Thymus (tissue), 11 donors: ENCODE measurements at regions not wholly inside any gene's neighbourhood (a gene's known extent, or its start where the extent isn't known, plus 50 kb on each side); places are given as distances from the start of the nearest gene placed in this dataset.

Experiments
- DNase-seq, 9 donors: peaks; one replicate each; pipeline ENCODE4 v3.0.0-alpha.2; 2013; ENCODE audit warnings: low spot score in 9 of 9, low read depth in 6 of 9, missing footprints in 1 of 9
- H3K27ac ChIP-seq, 2 donors: one replicate each; pipeline ENCODE4 v1.5.1; 2013; ENCODE audit warnings: control low read depth in 1 of 2, low read depth in 1 of 2, low read length in 1 of 2, mild to moderate bottlenecking in 1 of 2, moderate library complexity in 1 of 2
- H3K27me3 ChIP-seq, 2 donors: one replicate each; pipeline ENCODE4 v1.5.1; 2013; ENCODE audit warnings: low read length in 1 of 2; ENCODE audit not compliant: control insufficient read depth in 2 of 2, insufficient read depth in 1 of 2
- H3K36me3 ChIP-seq, 2 donors: one replicate each; pipeline ENCODE4 v1.5.1; 2013; ENCODE audit warnings: low read length in 1 of 2, mild to moderate bottlenecking in 1 of 2, moderate library complexity in 1 of 2; ENCODE audit not compliant: control insufficient read depth in 2 of 2, insufficient read depth in 2 of 2
- H3K4me1 ChIP-seq, 2 donors: one replicate each; pipeline ENCODE4 v1.5.1; 2013; ENCODE audit warnings: low read length in 2 of 2; ENCODE audit not compliant: control insufficient read depth in 2 of 2, insufficient read depth in 2 of 2
- H3K4me3 ChIP-seq, 2 donors: one replicate each; pipeline ENCODE4 v1.5.1; 2013; ENCODE audit warnings: low read length in 2 of 2, control low read depth in 1 of 2, mild to moderate bottlenecking in 1 of 2
- H3K9me3 ChIP-seq, 2 donors: one replicate each; pipeline ENCODE4 v1.5.1; 2013; ENCODE audit warnings: low read length in 1 of 2, mild to moderate bottlenecking in 1 of 2; ENCODE audit not compliant: control insufficient read depth in 2 of 2, insufficient read depth in 1 of 2
- WGBS: extraction: QIAGEN DNeasy Blood & Tissue Kit; methylation state at CpG from one replicate; pipeline ENCODE4 v1.1.7; 2013; 5-methylcytosine and 5-hydroxymethylcytosine counted together
- donor health status: healthy.

GRCh38 chr3:76886761-76887500 is 153.0 kb upstream of the ROBO2 start:
- WGBS, result 90% methylated on average over 3 of the region's 3 CpGs
- Histone ChIP-seq H3K4me1 (no peaks in the 10 kb centered on the region), H3K27ac (no peak overlapping the region), H3K4me3 (no peak overlapping the region), H3K9me3 (no peaks in the 10 kb centered on the region), H3K36me3 (no peaks in the 10 kb centered on the region), H3K27me3 (no peaks in the 10 kb centered on the region)
- DNase-seq, result no peak

- Histone ChIP-seq H3K27ac (no peak overlapping the region), H3K36me3 (no peaks in the 10 kb centered on the region), H3K9me3 (no peaks in the 10 kb centered on the region), H3K4me1 (no peaks in the 10 kb centered on the region), H3K4me3 (no peak overlapping the region), H3K27me3 (no peaks in the 10 kb centered on the region)
- no peak for DNase-seq
- WGBS, result 74% methylated on average over 1 of the region's 1 CpG
These were observed 151.0 kb upstream of the ROBO2 start for GRCh38 chr3:76888856-76889255.

- DNase-seq, result no peak
- H3K9me3 ChIP-seq, result no peaks in the 10 kb centered on the region
- H3K36me3 ChIP-seq, result no peaks in the 10 kb centered on the region
- H3K27ac ChIP-seq, result no peak overlapping the region
- H3K4me1 ChIP-seq, result no peaks in the 10 kb centered on the region
- 86% methylated on average over 6 of the region's 6 CpGs for WGBS
- H3K4me3 ChIP-seq, result no peak overlapping the region
- no peaks in the 10 kb centered on the region for H3K27me3 ChIP-seq
These were observed 150.0 kb upstream of the ROBO2 start for GRCh38 chr3:76889911-76890310.

DNA sequence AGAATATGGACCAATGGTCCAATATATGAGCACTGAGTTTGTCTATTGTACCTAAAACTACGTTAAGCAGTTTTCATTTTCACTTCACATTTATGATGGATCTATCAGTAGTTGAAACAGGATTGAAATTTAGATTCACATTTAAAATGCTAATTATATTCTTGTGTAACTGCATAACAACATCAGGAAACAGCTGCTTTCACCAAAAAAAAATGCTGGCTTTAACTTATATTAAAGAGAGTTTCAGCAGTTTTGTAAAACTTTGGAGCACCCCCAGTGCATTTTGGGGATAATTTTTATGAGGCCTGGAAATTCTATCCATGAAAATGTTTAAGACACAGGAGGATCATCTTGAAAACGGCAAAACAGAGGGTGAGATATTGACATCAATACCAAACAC is 142.8 kb upstream of the ROBO2 start:
- H3K27me3 ChIP-seq, result no peaks in the 10 kb centered on the region
- no peaks in the 10 kb centered on the region for H3K9me3 ChIP-seq
- no peaks in the 10 kb centered on the region for H3K36me3 ChIP-seq
- 82% methylated on average over 2 of the region's 2 CpGs for WGBS
- no peak for DNase-seq
- H3K27ac ChIP-seq, result no peak overlapping the region
- no peaks in the 10 kb centered on the region for H3K4me1 ChIP-seq
- H3K4me3 ChIP-seq, result no peak overlapping the region

- H3K27me3 ChIP-seq, result no peaks in the 10 kb centered on the region
- no peaks in the 10 kb centered on the region for H3K4me1 ChIP-seq
- no peaks in the 10 kb centered on the region for H3K36me3 ChIP-seq
- H3K4me3 ChIP-seq, result no peak overlapping the region
- 91% methylated on average over 2 of the region's 2 CpGs for WGBS
- no peaks in the 10 kb centered on the region for H3K9me3 ChIP-seq
- DNase-seq, result no peak
- no peak overlapping the region for H3K27ac ChIP-seq
These were observed 139.3 kb upstream of the ROBO2 start for GRCh38 chr3:76900596-76900995.

GRCh38 chr3:76908156-76908555 is 131.7 kb upstream of the ROBO2 start:
- WGBS, result 84% methylated on average over 1 of the region's 1 CpG
- H3K27me3 ChIP-seq, result no peaks in the 10 kb centered on the region
- no peaks in the 10 kb centered on the region for H3K9me3 ChIP-seq
- no peaks in the 10 kb centered on the region for H3K36me3 ChIP-seq
- no peaks in the 10 kb centered on the region for H3K4me1 ChIP-seq
- H3K4me3 ChIP-seq, result no peak overlapping the region
- no peak overlapping the region for H3K27ac ChIP-seq
- no peak for DNase-seq

- Histone ChIP-seq H3K9me3 (peaks cover 0 to 4% of the 10 kb centered on the region in 2 donors), H3K27ac (no peak overlapping the region), H3K36me3 (no peaks in the 10 kb centered on the region), H3K4me3 (no peak overlapping the region), H3K4me1 (no peaks in the 10 kb centered on the region), H3K27me3 (no peaks in the 10 kb centered on the region)
- no peak for DNase-seq
- WGBS, result 89% methylated on average over 12 of the region's 12 CpGs
These were observed 127.0 kb upstream of the ROBO2 start for GRCh38 chr3:76912841-76913383.

DNA sequence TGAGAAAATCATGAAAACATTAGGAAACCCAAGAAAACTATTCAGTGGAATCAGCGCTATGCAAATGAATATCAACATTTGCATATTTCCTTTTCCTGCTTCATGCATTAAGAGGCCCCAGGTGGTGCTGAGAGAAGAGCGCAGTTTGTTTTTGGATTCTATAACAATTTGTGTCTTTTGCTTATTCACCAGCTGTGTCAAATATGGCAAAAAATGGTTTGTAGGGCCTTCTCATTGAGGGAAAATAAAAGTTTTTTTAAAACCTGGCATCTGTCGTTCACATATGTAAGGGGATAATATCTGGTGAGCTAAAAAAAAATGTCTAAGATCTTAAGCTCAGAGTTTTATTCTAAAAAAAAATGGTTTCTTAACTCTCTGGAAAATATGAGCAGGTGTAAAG is 122.5 kb upstream of the ROBO2 start:
- no peak for DNase-seq
- no peaks in the 10 kb centered on the region for H3K4me1 ChIP-seq
- no peak overlapping the region for H3K4me3 ChIP-seq
- no peaks in the 10 kb centered on the region for H3K27me3 ChIP-seq
- WGBS, result 85% methylated on average over 3 of the region's 3 CpGs
- no peak overlapping the region for H3K27ac ChIP-seq
- peaks cover under 1 to 4% of the 10 kb centered on the region in 2 donors for H3K9me3 ChIP-seq
- no peaks in the 10 kb centered on the region for H3K36me3 ChIP-seq

- no peaks in the 10 kb centered on the region for H3K36me3 ChIP-seq
- H3K27ac ChIP-seq, result no peak overlapping the region
- no peaks in the 10 kb centered on the region for H3K4me1 ChIP-seq
- H3K9me3 ChIP-seq, result peaks cover under 1 to 1% of the 10 kb centered on the region in 2 donors
- DNase-seq, result no peak
- no peak overlapping the region for H3K4me3 ChIP-seq
- H3K27me3 ChIP-seq, result no peaks in the 10 kb centered on the region
These were observed 119.4 kb upstream of the ROBO2 start for GRCh38 chr3:76920511-76920910.
